ENCODE measurements at regions not wholly inside any gene's neighbourhood (a gene's known extent, or its start where the extent isn't known, plus 50 kb on each side); places are given as distances from the start of the nearest gene placed in this dataset.

- no peak for DNase-seq
These were observed 114.6 kb downstream of the C5orf15 start for GRCh38 chr5:133853646-133854365.

GRCh38 chr5:133851521-133851920, 116.9 kb downstream of the C5orf15 start:
- no peak for DNase-seq

GRCh38 chr5:133850811-133851210, 117.6 kb downstream of the C5orf15 start:
- no peak for DNase-seq

DNA sequence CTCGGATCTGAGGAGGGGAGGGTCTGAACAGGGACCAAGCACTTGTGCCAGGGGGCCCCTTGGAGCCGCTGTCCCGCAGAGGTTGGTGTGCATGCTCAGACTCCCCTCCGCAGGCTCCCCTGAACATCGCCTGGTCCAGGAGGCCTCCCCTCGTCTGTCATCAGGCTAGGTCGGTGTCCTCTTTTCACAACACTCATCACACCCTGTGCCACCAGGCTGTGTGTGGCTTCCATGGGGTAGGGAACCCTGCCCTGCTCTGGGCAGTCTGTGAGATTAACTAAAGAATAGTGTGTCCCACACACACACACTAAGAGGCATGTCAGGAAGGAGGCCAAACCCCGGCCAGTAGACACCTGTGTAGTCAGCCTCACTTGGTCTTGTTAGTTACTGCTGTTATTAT, 119.3 kb downstream of the C5orf15 start:
- no peak for DNase-seq

DNA sequence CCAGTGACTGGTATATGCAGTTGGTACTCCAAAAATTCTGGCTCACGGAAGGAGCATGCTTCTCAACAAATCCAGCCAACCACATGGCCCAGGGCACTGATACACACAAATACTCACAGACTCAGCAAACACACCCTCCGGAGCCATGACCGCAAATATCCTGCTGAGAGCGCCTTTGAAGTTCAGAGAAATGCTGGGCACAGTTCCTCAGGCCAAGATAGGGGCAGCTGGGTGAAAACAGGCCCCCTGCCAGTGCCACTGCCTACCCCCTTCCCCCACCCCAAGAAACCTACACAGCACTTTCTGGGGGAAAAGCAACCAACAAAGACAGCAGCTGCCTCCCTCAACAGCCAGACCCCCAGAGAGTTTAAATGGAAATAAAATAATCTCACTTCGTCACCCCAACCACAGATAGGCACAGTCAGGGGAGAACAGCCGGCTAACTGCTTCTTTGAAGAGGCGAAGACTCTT, 120.0 kb downstream of the C5orf15 start:
- peak; percentile 12 for DNase-seq

- no peak for DNase-seq
These were observed 120.5 kb downstream of the C5orf15 start for GRCh38 chr5:133847886-133848285.

DNA sequence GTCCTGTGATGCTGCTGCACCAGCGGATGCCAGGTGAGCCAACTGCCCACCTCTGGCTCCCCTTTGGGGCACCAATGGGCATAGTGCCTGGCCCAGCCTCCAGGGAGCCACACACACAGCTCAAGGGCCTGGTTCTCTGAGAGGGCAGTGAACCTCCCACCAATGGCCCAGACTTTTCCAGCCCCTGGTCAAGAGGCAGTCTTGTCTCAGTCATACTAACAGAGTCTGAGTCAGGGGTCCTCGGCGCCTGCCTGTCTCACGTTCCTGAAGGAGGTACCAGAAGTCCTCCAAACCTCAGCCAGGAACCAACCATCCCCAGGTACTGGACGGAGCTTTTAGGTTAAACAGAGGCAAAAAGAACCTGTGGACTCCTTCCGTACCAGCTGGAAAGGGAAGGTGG, 121.1 kb downstream of the C5orf15 start:
- no peak for DNase-seq

GRCh38 chr5:133846478-133847226, 121.8 kb downstream of the C5orf15 start:
- DNase-seq = no peak

- DNase-seq = no peak
These were observed 123.2 kb downstream of the C5orf15 start for GRCh38 chr5:133845271-133845670.

DNA sequence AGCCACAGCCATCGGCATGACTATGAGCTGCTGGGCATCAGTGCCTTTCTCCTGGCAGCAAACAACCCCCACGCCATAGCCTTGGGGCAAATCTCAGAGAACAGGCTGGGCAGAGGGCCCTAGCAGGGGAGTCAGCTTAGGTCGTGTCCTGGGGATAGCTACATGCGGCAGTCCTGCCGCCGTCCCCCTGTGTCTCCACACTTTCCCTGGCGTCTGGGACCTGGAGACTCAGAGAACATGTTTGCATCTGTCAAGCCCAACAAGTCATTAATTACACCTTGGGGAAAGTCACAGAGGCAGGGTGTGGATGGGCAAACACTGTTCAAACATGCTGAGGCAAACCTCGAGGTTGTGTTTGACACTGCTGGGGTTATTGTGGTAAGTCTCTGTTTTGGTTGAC, 123.6 kb downstream of the C5orf15 start:
- DNase-seq = no peak

DNA sequence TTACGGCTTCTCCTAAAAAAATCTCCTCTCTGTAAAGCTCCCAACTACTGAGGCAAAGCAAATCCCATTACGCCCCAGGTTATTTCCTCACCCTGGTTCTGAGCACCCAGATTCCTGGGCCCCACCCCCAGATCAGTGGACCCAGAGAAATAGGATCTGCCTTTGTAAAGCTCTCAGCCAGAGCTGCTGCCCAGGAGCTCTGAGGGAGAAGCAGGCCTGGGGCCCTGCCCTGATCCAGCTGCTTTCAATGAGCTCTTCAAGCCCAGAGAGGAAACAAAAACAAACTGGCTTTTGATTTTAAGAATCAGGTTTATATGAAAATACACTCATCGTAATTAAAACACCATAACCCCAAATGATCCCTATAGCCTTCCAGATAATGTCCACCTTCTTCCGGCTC, 124.5 kb downstream of the C5orf15 start:
- DNase-seq = no peak

- no peak for DNase-seq
These were observed 125.4 kb downstream of the C5orf15 start for GRCh38 chr5:133842846-133843611.

- no peak for DNase-seq
These were observed 126.3 kb downstream of the C5orf15 start for GRCh38 chr5:133841831-133842750.

GRCh38 chr5:133840168-133840567, 128.3 kb downstream of the C5orf15 start:
- no peak for DNase-seq

DNA sequence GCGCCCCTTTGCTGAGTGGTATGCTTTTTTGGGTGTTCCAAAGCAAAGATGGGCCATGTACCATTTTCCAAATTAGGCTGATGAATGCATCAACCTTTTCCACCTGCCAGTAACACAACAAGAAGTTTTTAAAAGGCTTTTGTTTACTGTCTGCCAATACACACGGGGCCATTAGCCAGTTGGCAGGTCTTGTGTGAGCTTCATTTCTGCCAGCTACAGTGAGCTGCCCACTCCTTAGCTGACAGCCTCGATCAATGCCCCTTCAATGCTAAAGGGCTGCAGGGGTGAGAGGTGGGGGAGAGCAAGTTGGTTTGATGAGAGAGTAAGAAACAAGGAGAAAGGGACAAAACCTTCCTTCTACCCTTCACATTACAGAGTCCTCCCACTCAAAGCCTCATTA, 128.7 kb downstream of the C5orf15 start:
- DNase-seq = no peak

- DNase-seq = no peak
These were observed 129.3 kb downstream of the C5orf15 start for GRCh38 chr5:133839090-133839489.

DNA sequence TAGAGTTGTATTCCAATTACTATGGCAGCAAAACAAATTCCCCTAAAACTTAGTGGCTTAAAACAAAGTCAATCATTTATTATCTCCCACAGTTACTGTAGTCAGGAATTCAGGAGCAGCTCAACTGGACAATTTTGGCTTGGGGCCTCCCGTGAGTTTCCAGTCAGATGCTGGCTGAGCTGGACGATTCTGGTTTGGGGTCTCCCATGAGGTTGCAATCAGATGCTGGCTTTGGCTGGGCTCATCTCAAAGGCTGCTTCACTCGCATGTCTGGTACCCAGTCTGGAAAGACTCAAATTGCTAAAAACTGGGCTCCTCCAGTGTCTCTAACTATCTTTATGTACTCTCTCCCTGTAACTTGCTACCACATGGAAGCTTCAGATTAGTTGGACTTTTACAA, 130.1 kb downstream of the C5orf15 start:
- no peak for DNase-seq

- DNase-seq = peak; percentile 40
These were observed 136.8 kb downstream of the C5orf15 start for GRCh38 chr5:133831491-133832224.

- no peak for DNase-seq
These were observed 137.5 kb downstream of the C5orf15 start for GRCh38 chr5:133830911-133831310.

GRCh38 chr5:133830281-133830680, 138.1 kb downstream of the C5orf15 start:
- DNase-seq = no peak

DNA sequence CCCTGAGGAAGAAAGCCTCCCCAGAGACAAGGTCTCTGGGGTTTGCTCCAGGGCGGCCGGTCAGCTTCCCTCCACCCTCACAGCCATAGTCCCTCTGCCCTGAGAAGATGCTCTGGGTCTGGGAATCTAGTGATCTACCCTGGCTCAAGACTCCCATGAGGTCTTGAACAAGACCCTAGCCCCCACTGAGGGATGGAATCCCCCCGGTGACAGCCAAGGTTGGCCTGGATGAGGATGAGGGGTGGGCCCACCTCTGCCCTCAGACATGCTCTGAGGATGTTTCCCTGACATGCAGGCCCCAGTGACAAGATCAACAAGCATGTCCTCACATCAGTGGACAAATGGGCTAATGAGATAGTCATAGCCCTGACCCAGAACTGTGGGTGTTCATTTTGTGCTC, 138.6 kb downstream of the C5orf15 start:
- no peak for DNase-seq
